Heart left ventricle (tissue), 13 donors: ENCODE measurements at regions not wholly inside any gene's neighbourhood (a gene's known extent, or its start where the extent isn't known, plus 50 kb on each side); places are given as distances from the start of the nearest gene placed in this dataset.

Source experiments
- POLR2A ChIP-seq, 2 donors: fragments of 450-650 bp; IDR thresholded peaks; one replicate each; pipeline ENCODE4 v1.6.1; 2017; ENCODE audit warnings: antibody characterized with exemption in 2 of 2, mild to moderate bottlenecking in 2 of 2, moderate library complexity in 2 of 2
- TF ChIP-seq, protein P1 (sequence below), 12 donors: fragments of 200-600 bp; sonication (generic) in 4 of 12; IDR thresholded peaks; one replicate each; pipeline versions ENCODE4 v1.5.0 to v1.8.0; 2018 to 2022; ENCODE audit warnings: antibody characterized with exemption in 12 of 12, mild to moderate bottlenecking in 5 of 12
- donor health status: ischemic (EF 13 %, LVEDD 7.1; RV severe dilation, severe dysfunction).
- donor health status: DM: no; HTN: yes; CAD: no.
- donor health status: DM: no; HTN: no; CAD: no.
- donor health status: ischemic (EF 25% LVEDD 6.9; RV normal size, moderate dysfunction).
- donor health status: ischemic (EF 25% LVEDD 5.7; RV mildly dilated, moderate dysfunction).
- donor health status: ischemic (EF 35%, LVEDD 5.7; RV mildly dilated, moderate dysfunction).
- donor health status: nonischemic (EF 11% LVEDD 7.7; RV severe dilation, severe dysfunction).
- donor health status: DM: yes; HTN: yes; CAD: no.
- donor health status: PGD.
- donor health status: ischemic (EF 29% LVEDD 5.4; RV normal size, mild dysfunction).
- donor health status: nonischemic (EF 23%, LVEDD 6.1; RV moderate dilation, normal function).

DNA sequence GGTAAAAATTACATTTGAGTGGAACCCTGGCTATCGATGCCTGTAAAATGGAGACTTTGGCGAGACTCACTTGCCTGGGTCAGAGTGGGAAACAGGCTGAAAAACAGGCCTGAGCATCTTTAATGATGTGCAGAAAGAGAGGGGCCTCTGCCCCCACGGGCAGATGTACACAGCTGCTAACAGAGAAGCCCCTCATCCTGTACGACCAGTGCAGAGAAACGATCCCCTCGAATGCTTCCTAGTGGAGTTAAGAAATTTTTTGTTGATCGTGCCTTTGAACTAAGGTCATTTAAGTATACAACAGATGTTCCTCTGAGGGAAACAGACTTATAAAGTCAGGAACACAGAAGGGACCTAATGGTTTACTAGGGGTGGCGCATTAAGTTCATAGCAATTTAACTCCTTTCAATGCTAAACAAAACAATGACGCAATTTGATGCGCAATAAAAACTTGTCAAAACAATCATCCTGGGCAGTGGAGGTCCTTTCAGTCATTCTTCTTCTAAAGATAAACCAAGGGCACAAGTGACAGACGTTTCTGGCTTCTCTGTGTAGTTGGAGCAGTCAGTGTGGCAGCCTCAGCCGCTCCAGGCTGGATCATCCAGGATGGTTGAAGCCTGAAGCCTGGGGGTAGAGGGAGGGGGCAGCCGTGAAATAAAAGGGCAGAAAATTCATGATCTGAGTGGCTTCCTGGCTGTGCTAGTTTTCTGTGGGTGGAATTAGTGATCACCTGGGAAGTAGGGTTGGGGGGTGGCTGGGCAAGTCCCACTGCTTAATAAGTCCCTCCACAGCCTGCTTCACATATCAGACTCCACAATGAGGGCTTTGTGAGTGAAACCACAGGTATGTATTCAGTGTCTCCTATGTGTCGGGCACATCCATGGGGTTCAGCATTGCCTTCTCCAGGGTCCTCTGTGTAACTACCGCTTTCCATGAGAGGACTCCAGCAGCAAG, 50.8 kb upstream of the MRPS22 start:
- TF ChIP-seq, protein P1, sequence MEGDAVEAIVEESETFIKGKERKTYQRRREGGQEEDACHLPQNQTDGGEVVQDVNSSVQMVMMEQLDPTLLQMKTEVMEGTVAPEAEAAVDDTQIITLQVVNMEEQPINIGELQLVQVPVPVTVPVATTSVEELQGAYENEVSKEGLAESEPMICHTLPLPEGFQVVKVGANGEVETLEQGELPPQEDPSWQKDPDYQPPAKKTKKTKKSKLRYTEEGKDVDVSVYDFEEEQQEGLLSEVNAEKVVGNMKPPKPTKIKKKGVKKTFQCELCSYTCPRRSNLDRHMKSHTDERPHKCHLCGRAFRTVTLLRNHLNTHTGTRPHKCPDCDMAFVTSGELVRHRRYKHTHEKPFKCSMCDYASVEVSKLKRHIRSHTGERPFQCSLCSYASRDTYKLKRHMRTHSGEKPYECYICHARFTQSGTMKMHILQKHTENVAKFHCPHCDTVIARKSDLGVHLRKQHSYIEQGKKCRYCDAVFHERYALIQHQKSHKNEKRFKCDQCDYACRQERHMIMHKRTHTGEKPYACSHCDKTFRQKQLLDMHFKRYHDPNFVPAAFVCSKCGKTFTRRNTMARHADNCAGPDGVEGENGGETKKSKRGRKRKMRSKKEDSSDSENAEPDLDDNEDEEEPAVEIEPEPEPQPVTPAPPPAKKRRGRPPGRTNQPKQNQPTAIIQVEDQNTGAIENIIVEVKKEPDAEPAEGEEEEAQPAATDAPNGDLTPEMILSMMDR (IDR thresholded peaks at IDR 0.05), result no peak
- no peak for TF ChIP-seq POLR2A (IDR thresholded peaks at IDR 0.05)
